ENCODE measurements at regions not wholly inside any gene's neighbourhood (a gene's known extent, or its start where the extent isn't known, plus 50 kb on each side); places are given as distances from the start of the nearest gene placed in this dataset.

DNA sequence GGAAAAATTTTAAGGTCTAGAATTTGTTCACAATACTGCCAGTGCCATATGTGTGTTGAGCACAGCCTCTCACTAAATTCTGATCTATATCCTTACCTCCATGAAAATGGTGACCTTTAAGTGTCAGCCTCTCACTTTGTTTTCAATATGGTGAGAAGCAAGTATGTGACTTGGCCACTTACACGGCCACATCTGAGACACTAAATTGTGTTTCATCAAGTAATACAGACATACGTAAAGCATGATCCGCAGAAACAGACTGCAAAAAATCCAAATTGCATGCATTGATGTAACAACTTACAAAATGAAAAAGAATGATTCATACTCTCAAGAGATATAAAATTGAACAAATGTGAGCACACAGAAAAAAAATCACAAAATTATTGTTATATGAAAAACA, 55.2 kb upstream of the UGP2 start:
- no peak for DNase-seq

DNA sequence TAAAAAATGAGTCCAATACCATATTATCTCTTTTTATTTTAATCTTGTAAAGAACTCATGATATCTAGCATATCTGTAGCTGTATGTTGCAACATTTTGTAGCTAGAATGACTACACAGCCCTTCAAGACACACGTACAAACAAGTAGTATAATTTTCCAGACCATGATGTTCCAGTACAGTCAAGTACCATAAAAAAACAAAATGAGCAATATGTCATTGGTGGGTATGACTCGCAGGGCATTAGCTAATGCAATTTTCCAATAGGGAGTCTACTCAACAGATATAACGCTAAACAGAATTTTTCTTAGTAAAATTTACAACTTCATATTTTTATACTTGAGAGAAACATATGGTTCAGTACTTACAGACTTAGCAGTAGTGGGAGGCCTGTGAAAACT, 53.6 kb upstream of the UGP2 start:
- DNase-seq: peak; percentile 12

DNA sequence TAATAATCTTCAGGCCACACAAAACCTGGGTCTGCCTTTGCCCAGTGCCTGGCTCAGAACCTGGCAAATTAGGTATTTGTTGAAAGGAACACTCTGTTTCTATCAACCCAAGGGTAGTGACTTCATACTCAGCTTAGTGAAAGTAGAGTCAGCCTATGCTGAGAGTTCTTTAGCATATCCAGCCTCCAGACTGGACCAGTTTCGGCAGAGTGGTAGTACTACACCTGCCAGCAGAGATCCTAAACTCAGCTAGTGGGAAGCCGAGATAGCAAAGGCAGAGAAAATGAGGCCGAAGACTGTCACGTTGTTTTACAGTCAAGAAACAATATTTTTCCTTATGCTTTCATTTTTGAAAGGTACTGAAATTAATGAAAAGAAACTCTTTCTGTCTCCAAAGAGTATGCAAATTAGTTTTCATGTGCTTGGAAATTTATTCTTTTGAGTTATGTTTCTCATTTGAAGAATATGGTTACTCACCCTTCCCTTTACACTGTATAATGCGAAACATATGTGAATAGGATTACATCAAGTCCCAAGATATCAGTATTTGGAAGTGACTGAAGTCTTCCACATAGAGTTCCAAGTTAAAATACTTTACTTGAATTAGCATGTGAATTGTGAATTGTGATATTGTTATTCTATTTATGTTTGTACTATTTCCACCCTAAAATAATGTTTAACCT, 52.2 kb upstream of the UGP2 start:
- DNase-seq: no peak

DNA sequence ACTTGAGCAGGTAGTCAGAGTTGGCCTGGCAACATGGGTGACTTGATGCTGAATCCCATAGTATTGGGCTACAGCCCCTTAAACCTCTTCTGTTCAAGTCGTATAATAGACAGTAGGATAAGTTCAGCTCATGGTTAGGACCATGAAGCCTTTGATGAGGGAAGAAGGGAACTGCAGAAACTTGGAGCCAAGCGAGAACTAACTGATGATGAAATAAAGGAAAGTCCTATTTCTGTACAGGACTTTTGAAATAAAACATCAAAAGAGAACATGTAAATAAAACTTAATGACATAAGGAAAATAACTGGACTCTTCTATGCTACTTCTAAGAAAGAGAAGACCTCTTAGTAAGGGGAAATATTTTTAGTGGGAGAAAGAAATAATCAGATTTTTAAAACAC, 51.2 kb upstream of the UGP2 start:
- DNase-seq: no peak

DNA sequence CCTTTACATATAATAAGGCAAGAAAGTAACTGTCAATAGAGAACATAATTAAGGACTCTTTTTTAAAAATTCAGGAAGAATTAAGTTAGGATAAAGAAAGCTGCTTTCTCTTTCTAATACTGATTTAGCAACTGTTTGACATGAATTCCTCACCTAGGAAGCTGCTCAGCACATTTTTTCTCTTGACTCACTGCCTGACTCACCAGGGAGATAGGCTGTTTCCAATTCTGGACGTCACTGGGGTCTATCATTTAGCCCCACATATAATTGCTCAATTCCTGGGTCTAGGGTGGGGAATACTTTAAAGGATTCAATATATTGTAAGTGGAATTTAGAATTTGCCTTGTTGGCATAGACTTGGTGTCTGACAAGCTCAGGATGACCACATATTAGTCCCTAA, 50.8 kb upstream of the UGP2 start:
- peak; percentile 93 for DNase-seq

DNA sequence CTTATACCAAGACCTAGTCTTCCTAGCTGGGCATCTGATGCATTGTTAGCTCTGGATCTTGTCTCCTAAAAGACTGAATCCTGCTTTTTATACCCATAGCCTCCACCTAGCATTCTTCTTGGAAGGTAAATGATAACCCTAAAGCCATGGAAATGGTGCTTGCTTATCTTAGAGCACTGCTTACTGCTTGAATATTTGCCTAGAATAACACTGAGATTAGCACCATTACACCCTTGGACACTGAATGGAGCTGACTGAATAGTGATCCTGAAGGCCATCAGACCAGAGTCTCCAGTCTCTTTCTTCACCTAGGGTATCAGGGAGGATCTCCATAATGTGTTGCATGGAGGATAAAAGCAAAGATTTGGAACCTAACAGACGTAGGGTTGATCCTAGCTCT, 50.3 kb upstream of the UGP2 start:
- peak; percentile 77 for DNase-seq

Data from NCI-H226 (cell line).